ENCODE measurements at regions not wholly inside any gene's neighbourhood (a gene's known extent, or its start where the extent isn't known, plus 50 kb on each side); places are given as distances from the start of the nearest gene placed in this dataset.
"Not testable (repeated sequence)": the region's sequence is repeated elsewhere in the genome, so short reads cannot be mapped to it uniquely, and the experiment has no call there.

DNA sequence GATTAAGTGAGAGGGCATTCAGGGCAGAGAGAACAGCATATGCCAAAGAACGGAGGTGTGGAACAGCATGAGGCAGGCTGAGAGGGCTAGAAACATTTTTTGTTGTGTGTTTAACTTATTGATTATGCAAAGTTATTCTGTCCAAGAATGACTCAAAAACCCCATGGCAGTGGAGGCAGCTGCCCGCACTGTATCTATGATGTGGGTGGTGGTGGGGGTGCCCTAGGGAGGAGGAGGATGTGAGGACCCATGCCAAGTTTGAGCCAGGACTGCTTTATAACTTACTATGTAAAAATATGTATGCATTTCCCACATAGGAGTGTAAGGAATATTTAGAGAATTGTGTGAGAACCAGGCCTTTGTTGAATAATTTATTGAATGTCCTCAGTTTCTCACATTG, 85.4 kb upstream of the GNAZ start:
- no peak overlapping the region for H3K27ac ChIP-seq
- TF ChIP-seq, protein P1, sequence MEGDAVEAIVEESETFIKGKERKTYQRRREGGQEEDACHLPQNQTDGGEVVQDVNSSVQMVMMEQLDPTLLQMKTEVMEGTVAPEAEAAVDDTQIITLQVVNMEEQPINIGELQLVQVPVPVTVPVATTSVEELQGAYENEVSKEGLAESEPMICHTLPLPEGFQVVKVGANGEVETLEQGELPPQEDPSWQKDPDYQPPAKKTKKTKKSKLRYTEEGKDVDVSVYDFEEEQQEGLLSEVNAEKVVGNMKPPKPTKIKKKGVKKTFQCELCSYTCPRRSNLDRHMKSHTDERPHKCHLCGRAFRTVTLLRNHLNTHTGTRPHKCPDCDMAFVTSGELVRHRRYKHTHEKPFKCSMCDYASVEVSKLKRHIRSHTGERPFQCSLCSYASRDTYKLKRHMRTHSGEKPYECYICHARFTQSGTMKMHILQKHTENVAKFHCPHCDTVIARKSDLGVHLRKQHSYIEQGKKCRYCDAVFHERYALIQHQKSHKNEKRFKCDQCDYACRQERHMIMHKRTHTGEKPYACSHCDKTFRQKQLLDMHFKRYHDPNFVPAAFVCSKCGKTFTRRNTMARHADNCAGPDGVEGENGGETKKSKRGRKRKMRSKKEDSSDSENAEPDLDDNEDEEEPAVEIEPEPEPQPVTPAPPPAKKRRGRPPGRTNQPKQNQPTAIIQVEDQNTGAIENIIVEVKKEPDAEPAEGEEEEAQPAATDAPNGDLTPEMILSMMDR (IDR thresholded peaks at IDR 0.05): no peak
- TF ChIP-seq ZFX (IDR thresholded peaks at IDR 0.05; ENCODE audit: borderline replicate concordance): no peak

DNA sequence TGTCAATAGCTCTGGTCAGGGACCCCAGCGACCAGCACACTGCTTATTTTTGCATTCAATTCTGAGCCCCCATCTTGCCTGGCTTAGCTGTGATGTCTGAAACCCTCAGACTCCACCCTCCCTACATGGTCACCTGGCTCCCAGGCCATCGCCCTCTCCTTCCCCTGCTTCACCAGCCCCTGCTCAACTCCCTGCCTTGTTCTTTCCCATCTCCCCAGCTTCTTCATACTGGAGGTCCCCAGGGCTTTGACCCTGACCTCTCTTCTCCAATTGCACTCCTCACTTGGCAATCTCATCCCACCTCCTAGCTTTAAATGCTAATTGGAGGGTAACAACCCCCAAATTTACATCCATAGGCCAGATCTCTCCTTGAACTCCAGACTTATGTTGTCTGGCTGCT, 84.3 kb upstream of the GNAZ start:
- no peak for TF ChIP-seq ZFX (IDR thresholded peaks at IDR 0.05; ENCODE audit: borderline replicate concordance)
- TF ChIP-seq, protein P1 (IDR thresholded peaks at IDR 0.05): no peak

DNA sequence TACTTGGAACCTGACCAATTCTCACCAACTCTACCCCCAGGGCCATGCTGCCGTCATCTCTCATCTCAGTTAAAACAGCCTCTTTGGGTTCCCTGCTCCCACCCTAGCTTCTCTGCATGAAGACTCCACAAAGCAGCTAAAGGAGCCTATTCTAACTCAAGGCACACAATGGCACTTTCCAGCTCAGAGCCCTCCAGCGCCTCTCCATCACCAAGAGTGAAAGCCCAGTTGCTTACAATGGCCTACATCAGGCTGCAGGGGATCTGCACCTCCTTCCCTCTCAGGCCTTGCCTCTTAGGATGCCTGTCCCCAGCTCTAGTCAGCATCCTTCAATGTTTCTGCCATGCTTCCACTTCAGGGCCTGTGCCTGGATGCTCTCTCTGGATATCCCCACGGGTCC, 83.7 kb upstream of the GNAZ start:
- no peak overlapping the region for H3K27ac ChIP-seq
- no peak for TF ChIP-seq ZFX (IDR thresholded peaks at IDR 0.05; ENCODE audit: borderline replicate concordance)
- TF ChIP-seq, protein P1 (IDR thresholded peaks at IDR 0.05): no peak

More for the DNA sequence above, 84.3 kb upstream of the GNAZ start:
- H3K27ac ChIP-seq: no peak overlapping the region

DNA sequence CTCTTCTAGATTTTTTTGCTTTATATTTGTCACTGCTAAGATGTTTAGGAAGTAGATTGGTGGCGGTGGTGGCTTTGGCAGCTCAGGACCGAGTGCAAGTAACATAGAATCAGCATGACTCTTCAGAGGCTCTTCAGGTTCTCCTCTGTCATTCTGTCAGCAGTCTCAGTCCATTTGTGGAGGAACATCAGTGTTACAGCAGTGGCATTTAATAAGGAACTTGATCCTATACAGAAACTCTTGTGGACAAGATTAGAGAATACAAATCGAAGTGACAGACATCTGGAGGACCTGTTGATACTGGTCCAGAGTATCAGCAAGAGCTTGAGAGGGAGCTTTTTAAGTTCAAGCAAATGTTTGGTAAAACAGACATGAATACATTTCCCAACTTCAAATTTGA, 82.2 kb upstream of the GNAZ start:
- TF ChIP-seq, protein P1 (IDR thresholded peaks at IDR 0.05): no peak
- no peak for TF ChIP-seq ZFX (IDR thresholded peaks at IDR 0.05; ENCODE audit: borderline replicate concordance)
- no peak overlapping the region for H3K27ac ChIP-seq

DNA sequence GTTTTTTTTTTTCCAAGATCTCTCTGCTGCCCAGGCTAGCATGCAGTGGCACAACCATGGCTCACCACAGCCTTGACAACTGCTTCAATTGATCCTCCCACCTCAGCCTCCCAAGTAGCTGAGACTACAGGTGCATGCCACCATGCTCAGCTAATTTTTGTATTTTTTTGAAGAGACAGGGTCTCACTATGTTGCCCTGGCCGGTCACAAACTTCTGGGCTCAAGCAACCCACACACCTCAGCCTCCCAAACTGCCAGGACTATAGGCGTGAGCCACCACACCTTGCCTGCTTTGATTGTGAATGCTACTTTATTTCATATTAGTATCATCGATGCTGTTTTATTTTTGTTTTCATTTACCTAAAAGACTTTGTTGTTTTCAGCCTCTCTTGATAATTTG, 81.5 kb upstream of the GNAZ start:
- no peak overlapping the region for H3K27ac ChIP-seq

DNA sequence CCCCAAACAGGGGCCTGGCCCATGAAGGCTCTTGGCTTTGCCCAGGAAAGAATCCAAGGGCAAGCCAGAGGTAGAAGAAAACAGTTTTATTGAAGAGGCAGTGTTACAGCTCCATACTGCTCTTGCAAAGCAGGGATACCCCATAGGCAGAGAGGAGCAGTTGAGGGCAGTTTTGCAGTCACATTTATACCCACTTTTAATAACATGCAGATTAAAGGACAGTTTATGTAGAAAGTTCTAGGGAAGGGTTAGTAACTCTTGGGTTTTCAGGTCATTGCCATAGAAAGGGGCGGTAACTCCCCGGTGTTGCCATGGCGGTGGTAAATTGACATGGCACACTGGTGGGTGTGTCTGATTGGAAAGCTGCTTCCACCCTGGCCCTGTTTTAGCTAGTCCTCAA, 80.5 kb upstream of the GNAZ start:
- no peak overlapping the region for H3K27ac ChIP-seq

More for the DNA sequence above, 81.5 kb upstream of the GNAZ start:
- no peak for TF ChIP-seq ZFX (IDR thresholded peaks at IDR 0.05; ENCODE audit: borderline replicate concordance)
- TF ChIP-seq, protein P1 (IDR thresholded peaks at IDR 0.05): no peak

DNA sequence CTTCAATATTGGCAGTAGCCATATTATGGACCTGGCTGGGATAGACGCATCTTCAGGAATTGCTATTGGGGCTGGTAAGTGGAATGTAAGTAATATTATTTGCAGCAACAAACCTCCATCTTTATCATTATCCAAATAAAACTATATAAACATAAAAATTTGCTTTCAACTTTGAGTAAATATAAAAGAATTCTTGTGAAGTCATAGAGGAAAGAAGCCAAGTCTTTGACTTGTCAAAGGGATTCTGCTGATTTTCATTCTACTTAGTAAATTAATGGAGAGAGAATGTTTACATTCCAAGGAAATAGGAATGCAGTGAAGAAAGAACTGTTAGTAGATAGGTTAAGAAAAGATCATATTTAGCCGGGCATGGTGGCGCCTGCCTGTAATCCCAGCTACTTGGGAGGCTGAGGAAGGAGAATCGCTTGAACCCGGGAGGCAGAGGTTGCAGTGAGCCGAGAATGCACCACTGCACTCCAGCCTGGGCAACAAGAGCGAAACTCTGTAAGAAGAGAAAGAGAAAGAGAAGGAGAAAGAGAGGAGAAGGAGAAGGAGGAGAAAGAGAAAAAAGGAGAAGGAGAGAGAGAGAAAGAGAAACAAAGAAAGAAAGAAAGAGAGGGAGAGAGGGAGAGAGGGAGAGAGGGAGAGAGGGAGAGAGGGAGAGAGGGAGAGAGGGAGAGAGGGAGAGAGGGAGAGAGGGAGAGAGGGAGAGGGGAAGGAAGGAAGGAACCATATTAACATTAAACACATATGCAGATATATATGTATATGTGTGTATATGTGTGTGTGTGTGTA, 79.4 kb upstream of the GNAZ start:
- not testable (repeated sequence) for H3K27ac ChIP-seq

More for the DNA sequence above, 80.5 kb upstream of the GNAZ start:
- TF ChIP-seq ZFX (IDR thresholded peaks at IDR 0.05; ENCODE audit: borderline replicate concordance): no peak
- TF ChIP-seq, protein P1 (IDR thresholded peaks at IDR 0.05): no peak

DNA sequence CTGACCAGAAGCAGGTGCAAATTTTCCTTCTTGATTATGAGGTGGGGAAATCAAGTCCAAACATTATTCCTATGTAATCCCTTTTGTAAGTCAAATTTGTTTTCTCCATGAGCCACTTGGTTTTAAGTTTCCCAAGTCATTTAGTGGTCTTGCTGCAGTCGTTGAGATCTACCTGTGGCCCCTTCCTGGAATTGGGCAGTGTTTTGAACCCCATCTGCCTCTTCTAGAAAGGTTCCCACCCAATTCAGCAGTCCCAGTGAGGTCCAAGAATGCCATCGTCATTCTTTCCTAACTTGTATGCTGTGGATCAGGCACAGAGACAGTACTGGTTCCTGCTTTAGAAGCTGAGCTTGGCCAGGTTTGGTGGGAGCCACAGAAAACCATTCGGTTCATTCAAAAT, 77.8 kb upstream of the GNAZ start:
- H3K27ac ChIP-seq: no peak overlapping the region

More for the DNA sequence above, 77.8 kb upstream of the GNAZ start:
- TF ChIP-seq ZFX (IDR thresholded peaks at IDR 0.05; ENCODE audit: borderline replicate concordance): no peak
- TF ChIP-seq, protein P1 (IDR thresholded peaks at IDR 0.05): no peak

Measured in 22Rv1 (cell line).